Effector CD4-positive, alpha-beta T cell (primary cell): ENCODE measurements at regions not wholly inside any gene's neighbourhood (a gene's known extent, or its start where the extent isn't known, plus 50 kb on each side); places are given as distances from the start of the nearest gene placed in this dataset.
A peak's percentile ranks its signal among the peaks of the same experiment; 100 is the strongest.

ENCODE experiments used
- DNase-seq: peaks from one replicate; pipeline ENCODE4 v3.0.0-alpha.2; 2020

DNA sequence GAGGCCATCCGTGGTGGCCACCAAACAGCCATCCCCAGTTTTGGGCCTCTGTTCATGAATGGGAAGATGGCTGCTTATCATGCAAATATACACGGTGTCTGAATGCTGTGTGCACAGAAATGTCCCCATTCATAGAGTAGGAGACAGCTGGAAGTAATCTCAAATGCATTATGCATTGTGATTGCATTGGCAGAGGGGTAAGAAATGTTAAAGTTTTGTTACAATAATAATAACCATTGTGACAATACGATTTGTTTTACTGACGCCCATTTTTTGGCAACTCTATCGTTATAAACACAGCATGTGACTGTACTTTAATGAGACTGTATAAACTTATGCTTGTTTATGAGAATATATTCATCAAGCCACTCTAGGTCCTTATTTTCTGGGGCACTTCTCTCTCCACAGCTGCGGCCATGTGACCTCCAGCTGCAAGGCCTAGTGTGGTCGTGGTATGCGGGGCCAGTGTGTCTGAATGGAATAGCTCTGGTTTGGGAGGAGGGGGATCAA, 474.3 kb downstream of the VRK1 start:
- DNase-seq: no peak

DNA sequence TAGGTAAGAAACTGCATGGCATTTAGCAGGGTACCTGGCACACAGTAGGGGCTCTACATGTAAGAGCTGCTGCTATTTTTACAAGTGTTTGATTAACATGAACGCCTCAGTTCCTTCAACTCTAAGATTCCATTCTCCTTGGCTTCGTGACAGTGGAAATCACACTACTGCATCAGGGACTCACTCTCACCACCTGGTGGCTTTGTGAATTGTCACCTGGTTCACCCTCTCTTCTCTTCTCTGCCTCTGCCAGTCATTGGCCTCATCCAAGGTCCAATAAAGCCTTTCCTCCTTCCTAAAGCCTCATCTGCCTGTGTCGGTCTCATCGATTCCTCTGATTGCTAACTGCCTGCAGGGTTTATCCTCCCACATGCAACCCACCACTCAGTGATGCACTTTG, 476.4 kb downstream of the VRK1 start:
- DNase-seq: no peak

DNA sequence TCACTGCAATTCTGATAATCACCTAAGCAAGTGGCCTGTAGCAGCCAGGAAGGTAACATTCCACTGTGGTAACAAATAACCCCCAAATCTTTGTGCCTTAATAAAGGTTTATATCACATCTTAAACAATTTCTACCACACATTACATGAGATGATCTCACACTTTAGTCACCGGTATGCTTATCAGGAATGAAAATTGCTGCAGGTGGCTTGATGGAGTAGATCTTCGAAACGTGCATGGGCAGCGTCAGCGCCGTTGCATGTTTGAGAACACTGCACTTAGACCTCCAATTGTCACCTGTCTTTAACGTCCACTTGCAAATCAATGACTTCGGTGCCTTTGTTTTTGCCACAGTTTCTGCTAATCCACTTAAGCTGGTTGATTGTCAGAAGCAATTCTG, 477.4 kb downstream of the VRK1 start:
- no peak for DNase-seq

DNA sequence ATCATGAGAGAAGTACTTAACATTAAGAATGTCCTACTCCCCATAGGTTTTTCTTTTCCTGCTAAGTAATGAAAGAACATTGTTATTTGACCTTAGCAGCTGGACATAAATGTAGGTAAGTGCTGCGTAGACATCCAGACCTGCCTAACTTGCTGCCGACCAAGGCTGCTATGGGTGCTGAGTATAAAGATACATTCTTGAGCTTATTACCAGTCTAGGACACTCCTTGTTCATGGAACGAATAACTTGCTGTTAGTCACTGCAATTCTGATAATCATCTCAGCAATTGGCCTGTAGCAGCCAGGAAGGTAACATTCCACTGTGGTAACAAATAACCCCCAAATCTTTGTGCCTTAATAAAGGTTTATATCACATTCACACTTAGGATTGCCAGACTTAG, 478.1 kb downstream of the VRK1 start:
- DNase-seq: no peak

DNA sequence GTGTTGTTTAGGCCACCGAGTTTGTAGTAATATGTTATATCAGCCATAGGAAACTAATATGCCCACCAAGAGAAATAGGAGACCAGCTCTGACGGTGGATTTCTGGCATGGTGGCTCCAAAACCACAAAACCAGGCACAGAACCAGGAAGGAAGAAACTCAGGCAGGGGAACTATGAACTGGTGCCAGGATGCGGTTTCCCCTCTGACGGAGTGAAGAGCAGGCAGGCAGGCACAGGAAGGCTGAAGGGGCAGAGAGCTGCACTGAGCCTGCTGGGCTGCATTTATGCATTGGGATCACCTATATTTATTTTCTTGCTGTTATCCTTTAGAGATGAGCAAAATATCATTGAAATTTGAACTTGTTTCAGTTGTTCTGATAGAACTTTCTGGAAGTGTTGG, 479.4 kb downstream of the VRK1 start:
- no peak for DNase-seq

DNA sequence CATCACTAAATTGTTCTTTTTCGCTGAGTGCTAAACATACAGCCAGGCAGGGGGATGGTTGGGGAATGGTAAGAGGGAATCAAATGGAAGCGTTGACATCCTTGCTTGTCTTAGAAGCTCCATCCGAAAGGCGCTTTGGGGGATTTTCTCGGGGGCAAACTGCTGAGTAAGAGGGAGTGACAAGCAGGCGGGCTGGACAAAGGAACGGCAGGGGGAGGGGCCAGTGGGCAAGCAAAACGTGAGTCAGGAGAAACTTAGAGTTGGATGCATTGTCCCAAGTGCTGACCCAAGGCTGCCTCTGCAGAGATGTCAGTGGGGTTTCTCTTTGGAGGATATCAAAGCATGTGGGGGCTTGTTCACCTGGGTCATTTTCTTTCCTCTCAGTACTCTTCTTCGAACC, 480.5 kb downstream of the VRK1 start:
- DNase-seq: no peak

DNA sequence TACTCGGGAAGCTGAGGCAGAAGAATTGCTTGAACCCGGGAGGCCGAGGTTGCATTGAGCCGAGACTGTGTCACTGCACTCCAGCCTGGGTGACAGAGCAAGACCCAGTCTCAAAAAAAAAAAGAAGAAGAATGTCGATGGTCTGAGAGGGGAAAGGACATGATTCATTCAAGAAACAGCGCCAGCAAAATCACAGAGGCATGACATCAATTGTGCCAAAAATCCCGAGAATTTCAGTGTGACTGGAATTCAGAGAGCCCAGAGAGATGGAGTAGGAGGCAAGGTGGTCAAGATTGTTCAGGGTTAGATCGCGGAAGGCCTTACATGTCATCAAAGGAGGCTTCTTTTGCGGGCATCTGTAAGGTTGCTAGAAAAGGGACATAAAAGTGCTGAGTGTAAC, 483.3 kb downstream of the VRK1 start:
- no peak for DNase-seq

DNA sequence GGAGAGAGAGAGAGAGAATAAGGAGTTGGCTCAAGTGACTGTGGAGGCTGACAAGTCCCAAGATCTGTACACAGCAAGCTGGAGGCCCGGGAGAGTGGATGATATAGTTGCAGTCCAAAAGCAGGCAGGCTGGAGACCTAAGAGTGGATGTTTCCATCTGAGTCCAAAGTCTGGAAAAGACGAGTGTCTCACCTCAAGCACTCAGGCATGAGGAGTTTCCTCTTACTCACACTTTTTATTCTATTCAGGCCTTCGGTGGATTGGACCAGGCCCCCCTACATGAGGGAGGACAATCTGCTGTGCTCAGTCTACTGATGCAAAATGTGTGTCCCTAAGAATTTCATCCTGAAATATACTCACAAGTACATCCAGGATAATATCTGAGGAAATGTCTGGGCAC, 484.6 kb downstream of the VRK1 start:
- DNase-seq: no peak

DNA sequence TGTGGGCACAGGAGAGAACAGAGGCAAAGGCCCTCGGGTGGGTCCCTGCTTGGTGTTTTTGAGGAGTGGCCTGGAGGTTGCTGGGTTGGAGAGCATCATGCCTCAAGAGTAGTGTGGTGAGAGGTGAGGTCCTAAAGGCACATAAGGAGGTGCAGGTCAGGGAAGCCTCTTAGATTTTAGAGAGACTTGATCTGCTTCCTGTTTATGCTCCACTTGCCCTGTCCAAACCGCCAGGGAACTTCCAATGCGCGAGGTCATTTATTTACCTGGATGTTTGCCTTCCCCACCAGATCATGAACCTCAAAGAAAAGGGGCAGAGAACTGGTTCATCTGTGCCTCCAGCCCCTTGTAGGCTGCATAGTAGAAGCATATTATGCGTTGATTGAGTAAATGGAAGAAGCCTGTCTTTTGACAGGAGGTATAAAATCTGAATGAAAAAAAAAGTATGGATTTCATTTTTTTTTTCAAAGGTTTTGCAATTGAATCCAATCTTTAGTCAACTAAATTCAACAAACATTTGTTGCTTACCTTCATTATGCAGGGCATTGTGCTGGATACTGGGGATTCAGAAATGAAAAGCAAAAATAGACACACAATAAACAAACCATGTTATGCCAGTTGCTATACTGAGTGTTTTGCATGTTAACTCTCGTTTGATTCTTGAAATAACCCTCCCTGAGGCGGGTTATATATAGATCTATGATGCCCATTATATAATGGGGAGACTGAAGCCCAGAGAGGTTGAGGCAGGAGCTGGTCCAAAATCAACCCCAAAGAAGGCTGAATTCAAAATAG, 485.2 kb downstream of the VRK1 start:
- no peak for DNase-seq

DNA sequence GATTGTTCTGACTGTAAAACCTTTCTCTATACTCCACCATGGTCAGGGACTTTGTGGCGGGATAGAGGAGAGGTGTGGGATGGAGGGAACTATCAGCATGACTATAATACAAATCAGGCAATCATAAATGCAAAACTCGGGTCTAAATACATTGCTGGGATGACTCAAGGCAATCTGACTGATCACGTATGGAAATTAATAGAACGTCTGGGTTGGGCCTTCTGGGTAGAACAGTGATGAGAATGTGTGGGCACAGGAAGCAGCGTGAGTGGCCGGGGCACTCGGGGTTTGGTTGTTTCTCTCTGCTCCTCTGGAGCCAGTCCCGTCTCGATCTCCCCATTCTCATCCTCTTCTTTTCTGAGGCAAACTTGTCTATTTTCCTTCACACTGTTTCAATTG, 485.8 kb downstream of the VRK1 start:
- DNase-seq: no peak

DNA sequence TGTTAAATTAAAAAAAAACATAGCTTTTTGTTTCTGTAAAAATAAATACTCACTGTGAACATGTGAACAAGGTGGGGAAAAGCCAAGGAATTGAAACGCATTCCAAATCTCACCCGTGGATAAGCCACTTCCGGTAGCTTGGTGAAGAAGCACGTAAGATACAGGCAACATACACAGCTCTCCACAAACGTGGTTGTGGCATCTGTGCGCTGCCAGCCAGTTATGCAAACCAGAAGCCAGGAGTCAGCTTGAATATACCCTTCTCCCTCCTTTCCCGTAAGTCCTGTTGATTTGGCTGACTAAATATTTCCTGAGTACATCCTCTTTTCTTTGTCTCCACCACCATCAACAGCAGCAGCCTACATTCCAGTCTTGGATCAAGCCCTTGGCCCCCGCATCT, 486.2 kb downstream of the VRK1 start:
- DNase-seq: no peak

DNA sequence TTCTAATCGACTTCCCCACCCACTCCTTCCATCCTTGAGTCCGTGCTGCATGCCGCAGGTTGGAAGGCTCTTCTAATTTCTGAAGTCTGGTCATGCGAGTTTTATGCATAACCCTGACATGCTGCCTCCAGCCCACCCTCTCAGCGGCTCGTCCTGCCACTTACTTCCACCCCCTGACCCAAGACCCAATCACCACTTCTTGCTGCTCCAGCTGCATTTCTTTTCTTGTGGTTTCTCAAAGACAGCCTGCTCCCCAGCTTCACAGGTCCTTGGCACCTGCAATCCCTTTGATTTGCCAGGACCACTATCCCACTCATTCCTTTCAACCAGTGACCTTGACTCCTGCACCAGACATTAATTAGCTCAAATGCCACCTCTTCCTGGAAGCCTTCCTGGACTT, 486.7 kb downstream of the VRK1 start:
- no peak for DNase-seq

DNA sequence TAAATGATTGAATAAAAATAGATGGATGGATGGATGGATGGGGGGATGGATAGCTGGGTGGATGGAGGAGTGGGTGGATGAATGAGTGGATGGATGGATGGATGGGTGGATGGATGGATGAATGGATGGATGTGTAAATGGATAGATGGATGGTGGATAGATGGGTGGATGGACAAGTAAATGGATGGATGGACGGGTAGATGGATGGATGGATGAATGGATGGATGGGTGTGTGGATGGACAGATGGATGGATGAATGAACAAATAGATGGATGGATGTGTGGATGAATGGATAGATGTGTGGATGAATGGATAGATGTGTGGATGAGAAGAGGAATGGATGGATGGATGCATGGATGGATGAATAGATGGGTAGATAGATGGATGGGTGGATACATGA, 490.8 kb downstream of the VRK1 start:
- DNase-seq: no peak

DNA sequence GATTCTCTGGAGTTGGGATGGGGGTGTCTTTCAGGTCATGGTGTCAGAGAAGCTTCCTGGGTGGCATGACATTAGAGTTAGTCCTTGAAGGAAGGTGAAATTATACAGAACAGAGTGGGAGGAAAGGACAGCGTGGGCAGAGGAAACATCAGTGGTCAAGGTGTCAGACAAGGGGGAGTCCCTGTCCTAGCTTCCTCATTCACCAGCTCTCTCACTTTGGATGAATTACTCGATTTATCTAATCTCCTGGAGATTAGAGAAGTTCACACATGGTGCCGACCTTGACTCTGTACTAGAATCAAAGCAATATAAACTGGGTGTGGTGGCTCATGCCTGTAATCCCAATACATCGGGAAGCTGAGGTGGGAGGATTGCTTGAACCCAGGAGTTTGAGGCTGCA, 492.9 kb downstream of the VRK1 start:
- no peak for DNase-seq

DNA sequence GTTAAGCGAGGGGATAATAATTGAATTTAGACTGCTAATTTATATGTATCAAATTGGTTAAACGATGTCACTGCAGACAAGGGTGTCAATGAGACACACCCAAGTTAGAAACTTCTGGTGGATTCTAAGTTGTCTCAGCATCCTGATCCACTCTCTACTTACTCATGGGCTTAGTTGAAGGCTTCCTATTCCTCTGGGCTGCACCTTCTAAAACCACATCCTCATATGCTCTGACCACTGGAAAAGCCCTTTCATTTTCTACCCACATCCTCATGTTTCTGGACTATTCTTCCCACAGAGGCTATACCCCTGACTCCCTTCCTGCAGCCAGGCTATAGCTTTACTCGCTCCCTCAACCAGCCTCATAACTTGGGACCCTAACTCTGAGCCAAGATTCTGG, 493.8 kb downstream of the VRK1 start:
- DNase-seq: no peak

DNA sequence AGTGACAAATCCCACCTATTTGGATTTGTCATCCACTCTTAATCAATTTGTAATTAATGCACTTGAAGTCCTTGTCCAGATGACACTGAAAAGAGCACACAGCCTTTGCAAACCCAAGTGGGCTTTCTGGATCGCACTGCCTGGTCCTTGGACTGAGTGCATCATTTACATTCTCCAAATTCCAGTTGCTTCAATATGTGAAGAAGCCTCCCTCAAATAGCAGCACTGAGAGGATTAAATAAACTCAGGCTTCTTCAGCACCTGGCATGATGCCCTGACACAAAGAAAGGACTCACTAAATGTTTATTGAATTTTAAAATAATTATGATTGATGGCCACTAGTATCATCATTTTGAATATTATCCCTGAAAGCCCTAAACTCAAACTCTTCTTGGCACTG, 496.5 kb downstream of the VRK1 start:
- DNase-seq: no peak

DNA sequence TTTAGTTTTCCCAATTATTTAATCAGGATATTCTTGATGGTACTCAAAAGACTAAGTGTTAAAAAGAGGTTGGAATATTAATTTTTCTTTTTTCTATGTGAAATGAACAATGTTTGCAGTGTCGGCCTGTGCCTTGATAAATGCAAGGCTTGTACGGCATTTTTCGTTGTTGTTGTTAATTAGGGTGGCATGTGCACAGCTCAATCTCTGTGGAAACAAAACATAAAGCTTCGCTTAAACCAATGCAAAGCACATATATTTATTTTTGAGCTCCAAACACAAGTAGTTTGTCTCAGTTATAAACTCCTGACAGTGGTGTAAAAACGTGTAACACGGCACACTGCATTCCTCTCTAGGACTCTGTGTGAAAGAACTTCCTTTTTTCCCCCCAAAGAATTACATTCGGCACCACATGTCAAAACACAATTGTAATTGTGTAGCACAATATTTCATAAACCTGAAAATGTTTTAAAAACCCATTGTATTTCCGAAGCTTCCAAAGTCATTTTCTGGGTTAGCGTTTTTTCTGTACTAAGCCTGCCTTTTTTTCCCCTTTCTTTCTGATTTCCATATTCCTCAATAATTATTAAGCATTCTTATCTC, 498.0 kb downstream of the VRK1 start:
- DNase-seq: no peak

DNA sequence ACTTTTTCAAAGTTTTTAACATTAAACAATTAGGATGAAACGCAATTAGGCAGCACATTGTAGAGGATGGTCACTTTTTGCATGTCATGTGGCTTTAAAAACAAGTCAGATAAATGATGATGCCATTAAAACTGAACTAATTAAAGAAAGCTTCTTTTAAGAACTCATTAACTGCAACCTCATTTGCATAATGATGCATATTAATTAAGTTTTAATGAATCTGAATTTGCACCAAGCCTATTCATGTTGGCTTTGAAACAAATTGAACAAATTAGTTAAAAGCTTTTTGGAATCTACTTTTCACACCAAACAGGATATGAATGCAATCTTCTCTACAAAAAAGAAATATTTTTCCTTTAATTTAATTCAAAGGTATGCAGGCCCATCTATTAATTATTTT, 499.0 kb downstream of the VRK1 start:
- no peak for DNase-seq

DNA sequence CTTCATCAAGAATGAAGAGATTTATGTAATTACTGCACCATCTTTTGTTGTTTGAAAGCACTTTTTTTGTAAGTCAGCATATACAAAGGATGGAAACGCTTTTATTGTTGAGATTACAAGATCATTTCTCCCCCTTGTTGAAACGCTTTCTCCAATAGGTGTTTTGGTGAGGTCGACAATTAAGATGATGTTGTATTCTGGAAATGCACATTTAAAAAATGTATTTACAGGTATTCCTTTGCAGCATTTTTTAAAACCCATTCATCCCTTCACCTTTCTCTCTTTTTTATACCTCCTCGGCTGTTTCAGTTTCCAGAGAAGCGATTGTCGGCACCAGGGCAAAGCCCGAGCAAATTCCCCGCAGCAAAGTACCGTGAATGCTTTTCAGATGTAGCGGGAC, 499.9 kb downstream of the VRK1 start:
- DNase-seq: no peak

DNA sequence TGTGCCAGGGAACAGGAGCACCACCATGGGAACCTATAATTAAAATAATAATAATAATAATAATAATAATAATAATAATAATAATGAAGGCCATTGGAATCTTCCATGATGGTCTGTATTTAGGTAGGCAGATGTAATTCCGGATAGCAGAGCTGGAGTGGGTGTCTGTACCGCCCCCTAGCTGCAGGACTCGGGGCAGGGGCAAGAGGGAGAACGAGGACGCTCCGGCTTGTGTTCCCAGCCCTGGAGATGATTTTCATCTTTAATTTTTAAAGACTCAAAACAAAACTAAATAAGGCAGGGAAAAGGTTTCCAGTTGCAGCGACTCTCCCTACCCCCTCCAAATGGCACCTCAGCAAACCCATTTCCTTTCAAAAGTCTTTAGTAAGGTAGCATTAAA, 501.1 kb downstream of the VRK1 start:
- DNase-seq: no peak

DNA sequence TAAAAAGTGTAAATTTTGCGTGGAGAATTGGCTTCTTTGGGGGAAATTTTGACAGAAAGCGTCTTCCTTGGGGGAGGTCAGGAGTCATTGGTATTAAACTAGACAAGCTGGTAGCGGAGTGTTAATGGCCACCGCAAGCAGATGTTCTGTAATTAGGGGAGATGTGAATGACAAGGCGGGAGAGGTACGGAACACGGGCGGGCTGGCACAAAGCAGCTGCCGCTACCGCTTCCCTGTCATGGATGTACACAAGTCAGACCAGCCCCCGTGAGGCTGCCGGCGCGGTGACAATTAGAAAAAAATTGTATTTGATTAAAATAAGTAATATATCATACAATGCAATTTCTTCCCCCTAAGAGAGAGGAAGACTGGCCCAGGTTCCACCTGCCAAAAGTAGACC, 501.6 kb downstream of the VRK1 start:
- DNase-seq: no peak

DNA sequence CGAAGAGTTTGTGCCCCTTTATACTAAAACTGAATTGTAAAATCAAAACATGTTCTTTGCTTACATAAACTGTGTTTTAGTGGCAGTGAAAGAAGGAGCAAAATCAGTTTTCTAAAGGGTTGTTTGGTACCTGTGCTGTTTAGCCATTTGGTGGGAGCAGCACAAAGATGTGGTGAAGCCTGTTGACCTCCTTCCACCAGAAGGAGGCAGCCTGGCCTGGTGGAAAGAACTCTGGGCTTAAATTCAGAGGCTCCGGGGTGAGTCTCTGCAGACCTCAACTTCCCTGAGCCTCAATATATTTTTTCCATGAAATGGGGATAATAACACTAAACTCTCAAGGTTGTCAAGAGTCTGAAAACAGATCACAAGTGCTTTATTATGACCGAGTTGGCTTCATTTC, 502.5 kb downstream of the VRK1 start:
- peak; percentile 4 for DNase-seq

DNA sequence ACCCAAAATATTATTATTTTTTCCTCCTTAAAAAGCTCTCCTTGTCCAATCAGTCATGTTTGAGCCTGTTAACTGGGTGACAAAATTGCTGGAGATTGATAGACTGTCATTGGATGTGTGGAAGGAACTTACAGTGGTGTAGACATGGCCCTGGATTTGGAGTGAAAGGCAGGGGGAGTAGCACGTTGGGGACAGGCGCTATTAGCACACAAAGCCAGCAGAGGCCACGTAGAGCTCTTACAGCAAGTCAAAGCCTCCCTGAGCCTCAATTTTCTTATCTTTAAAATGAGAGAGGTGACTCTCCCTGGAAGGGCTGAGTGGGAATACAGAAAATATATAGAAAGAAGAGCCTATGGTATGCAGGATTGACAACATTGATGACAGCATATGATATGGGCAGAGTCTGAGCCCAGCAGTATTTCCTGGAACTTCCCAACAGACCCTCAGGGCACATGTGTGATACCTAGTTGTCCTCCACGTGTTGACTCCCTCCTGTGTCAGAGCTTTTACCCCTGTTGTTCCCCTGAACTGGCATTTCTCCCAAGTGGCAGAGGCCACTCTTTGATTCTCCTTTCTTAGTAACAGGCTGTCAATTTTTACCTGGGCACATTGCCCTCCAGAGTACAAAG, 504.9 kb downstream of the VRK1 start:
- no peak for DNase-seq

DNA sequence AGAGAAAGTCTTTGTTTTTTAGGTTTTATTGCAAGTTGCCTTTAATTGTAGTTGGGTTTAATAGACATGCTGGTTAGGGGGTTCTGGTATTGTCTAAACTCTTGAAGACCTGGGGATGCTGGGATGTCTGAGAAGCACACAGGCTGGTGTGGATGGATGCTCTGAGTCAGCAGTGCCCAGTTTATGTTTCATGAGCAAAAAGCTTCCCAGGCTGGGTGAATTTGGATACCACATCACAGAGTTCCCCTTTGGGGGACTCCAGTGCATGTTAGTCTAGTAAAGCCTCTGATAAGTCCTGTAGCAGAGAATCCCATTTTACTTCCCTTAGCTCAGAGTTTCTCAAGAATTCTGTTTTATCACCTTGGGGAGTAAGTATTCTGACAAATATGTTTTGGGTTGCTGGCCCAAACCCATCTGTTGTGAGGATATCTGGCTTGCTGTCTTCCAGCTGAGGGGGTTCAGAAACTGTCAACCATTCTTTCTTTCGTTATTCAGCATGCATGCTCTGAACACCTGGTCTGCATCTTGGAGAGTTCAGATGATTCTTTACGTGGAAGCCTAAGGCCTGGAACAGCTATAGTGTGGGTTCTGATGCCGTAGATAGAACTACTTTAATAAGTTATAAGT, 509.1 kb downstream of the VRK1 start:
- DNase-seq: no peak
